Right hindlimb (tissue), 1 donor: ENCODE measurements at regions not wholly inside any gene's neighbourhood (a gene's known extent, or its start where the extent isn't known, plus 50 kb on each side); places are given as distances from the start of the nearest gene placed in this dataset.
A peak's percentile ranks its signal among the peaks of the same experiment; 100 is the strongest.

ENCODE experiments used
- DNase-seq: peaks from one replicate; pipeline ENCODE4 v3.0.0-alpha.2; 2018

DNA sequence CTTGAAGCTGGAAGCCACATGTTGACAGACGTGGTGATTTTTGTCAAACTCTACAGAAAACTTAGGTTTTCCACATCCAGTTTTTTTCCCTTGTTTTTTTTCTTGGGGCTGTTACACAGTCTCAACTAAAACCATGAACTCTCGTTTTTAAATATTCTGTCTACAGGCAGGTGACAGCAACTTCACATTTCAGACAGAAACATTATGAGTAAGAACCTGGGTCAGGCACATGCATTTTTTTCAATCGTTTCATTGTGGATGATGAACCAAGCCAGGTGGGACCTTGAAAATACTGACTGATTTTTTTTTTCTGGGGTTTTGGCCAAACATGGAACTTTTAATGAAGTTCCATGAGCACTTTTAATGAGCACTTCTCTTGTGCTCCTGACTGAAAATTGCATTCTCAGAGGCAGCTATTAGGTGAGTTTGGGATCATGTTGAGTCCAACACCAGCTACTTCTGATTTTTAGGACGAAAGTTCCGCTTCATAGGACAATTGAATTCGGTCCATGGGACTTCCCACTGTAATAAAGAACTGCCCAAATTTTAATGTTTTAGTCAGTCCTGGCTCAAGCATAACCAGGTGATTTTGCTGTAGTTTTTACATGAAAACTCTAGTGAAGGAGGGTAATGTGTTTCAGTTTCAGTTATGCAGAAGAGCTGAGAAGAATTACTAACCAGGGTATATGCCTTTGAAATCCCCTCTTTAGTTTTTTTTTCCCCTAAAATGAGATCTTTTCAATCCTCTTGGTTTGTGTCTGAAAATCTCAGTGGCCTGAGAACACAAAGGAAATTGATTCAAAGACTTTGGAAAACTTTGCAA is 93.2 kb upstream of the ADAMTS16 start:
- no peak for DNase-seq

DNA sequence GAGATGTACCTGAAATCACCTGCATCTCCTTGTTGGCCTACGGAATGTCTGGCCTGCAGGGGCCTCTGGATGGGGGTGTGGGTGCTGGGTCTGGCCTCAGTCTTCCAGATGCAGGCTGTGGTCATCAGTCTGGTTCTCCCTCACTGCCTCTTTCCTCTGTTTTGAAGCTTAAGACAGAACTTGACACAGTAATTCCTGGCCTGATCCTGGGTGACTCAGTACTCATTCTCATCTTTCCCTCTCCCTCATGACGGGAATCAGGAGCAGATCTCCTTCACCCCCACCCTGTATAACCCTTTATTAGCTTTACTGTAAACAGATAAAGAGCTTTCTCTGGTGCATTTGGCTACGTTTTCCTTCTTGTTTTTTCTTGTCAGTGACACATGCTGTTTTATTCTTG is 89.3 kb upstream of the ADAMTS16 start:
- DNase-seq = no peak

DNA sequence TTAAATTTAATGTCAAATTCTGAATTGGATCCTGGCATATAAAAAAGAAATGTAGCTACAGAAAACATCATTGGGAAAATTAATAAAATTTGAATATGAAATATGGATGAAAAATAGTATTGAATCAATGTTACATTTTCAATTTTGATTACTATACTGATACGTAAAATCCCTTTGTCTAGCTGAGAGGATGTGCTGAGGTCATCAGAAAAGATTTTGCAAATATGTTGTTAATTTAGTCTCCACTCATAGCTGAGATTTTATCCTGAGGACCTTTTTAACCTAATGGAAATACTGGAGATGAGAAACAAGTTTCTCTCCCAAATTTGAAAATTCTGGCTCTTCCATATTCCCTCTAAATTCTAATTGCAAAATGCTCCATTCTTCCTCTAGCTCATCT is 84.4 kb upstream of the ADAMTS16 start:
- no peak for DNase-seq

DNA sequence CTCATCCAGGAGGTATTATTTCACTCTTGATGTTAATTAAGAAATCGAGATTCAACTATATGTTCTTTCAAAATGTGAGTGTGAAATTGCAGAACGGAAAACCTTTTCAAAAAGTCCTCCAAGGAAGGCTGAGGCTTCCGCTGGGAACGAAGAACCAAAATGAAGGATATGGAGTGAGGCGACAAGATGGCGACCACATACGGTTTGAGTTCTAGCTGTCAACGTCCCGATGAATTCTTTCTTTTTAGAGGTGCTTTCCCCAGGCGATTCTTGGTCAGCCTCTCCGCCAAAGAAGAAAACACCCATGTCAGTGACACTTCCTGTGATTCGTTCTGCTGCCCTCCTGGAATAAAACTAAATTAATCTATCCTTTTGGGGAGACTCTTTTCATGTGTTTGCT is 78.3 kb upstream of the ADAMTS16 start:
- no peak for DNase-seq

DNA sequence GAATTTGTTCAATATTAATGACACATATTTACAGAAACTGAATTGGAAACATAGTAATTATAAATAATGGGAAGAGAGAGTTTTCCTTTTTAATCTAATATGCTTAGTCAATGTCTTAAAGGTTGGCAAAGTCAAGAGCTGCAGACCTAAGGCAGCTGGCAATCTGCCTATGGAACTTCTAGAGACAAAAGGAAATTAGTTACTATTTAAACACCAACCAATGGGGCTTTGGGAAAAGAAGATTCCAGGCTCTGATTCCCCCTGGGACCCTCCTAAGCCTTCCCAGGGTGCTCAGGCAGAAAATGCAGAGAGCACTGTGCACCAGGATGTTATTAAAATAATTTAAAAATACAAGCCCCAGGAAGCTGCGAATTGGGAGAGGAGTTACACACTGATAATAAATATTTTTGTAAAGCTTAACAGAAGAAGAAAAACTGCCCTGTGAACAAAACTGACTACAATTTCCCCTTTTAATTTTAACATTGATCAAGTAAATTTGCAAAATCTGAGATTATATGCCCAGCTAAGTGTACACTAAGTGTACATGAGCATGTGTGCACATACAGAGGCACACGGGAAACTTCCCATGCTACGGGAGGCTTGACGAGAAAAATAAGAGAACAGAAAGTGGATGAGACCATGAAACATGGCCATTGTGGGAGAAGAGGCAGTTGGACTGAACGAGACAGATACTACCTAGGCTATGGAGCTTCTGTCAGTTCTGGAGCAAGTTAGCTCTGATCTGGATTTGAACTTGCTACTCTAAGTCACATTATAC is 77.4 kb upstream of the ADAMTS16 start:
- DNase-seq = no peak

DNA sequence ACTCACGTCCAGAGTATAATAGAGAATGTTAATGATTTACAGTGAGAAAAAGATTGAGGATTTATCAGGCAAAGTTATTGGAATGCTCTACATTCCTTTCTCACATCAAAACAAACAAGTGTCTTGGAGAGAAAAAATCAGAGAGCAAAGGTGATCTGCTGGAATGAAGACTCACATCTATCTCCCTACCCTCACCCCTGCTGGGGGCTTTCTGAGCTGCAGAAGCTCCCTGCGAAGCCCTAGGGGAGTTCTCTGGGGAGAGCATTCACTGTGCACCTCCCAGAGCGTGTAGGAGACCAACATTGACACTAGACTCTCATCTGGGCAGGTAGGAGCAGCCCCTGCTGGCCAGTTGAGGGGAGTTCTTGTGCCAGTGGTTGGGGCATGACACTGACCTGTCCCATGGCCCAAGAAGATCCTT is 76.6 kb upstream of the ADAMTS16 start:
- no peak for DNase-seq

DNA sequence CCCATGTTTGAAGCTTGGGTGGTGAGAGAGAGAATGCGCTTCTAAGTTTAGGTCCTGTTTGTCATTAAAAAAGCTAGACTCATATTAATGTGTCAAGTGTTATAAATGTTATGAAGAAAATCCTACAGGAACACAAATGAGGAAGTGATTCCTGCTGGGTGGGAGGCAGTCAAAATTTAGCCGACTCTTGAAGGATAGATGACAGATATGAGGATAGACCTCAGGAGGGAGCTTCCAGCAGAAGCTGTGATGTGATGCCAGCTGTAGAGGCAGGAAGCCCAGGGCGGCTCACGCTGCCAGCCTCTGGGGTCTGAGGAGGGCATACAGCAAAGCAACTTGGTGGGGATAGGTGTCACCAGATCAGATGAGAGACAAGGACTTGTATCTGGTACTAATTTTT is 74.7 kb upstream of the ADAMTS16 start:
- no peak for DNase-seq

DNA sequence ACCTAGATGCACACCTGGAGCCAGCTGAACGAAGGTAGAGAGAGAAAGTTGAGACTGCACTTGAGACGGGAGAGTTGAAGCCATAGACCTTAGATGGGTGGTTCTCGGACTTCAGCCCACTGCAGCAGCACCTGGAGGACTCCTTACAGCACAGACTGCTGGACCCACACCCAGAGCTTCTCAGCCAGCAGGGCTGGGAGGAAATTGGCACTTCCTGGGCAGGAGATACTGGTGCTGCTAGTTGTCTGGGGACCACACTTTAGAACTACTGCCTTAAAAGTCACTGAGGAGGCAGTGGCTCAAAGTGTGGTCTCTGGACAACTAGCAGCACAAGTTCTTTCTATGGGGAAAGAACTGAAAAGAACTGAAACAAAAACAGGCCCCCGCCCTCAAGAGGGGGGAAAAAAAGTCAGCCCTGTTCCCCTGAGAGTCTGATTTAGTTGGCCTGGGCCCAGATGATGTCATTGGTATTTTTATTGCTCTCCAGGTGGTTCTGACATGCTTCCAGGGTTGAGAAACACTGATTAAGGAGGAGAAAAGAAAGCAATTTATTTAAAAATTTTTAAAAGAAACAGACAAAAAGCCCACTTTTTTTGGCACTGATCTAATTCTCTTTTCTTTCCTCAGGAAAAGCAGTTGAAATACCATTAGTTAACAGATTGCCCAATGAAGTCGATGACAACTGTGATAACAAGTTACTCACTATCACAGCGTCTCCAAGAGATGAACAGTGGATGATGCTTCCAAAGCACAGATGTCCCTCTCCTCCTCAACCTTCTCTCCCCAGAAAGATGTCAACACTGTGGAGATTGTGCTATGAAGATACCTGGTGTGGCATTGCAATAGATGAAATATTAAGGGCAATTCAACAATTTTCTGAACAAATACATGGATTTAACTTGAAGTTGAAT is 73.6 kb upstream of the ADAMTS16 start:
- DNase-seq = no peak

DNA sequence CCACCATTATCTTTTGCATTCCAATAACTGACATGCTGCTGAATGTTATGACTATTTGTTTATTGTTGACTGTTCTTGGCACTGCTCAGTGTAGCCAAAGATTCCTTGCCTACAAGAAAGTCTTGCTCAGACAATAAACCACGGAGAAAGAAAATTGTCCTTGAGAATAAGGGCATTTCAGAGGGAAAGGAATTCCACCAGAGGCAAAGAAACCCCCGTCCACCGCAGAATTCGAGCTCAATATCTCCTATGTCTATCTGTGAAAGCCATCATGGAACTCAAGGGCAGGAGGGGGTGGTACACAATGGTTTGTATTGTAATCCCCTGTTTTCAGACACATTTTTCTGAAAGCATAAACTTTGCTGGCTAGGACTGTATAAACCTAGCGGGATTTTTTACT is 70.3 kb upstream of the ADAMTS16 start:
- no peak for DNase-seq

DNA sequence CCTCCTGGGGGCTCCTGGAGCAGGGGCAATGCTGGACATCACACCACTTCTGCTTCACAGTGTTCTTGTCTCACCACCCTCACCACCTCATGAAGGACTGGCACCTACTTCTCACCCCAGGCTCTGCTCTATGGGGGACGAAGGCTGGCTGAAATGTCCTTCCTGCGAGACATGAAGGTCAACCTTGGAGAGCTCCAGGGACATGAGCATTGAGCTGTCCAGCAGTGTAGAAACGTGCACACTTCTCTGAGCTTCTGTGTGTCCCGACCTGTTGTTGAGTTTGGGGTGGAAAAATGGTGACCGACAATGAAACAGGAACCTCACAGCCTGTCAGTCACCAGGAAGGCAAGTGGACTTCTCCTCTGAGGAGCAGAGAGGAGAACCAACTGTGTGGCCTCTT is 68.6 kb upstream of the ADAMTS16 start:
- DNase-seq = no peak

DNA sequence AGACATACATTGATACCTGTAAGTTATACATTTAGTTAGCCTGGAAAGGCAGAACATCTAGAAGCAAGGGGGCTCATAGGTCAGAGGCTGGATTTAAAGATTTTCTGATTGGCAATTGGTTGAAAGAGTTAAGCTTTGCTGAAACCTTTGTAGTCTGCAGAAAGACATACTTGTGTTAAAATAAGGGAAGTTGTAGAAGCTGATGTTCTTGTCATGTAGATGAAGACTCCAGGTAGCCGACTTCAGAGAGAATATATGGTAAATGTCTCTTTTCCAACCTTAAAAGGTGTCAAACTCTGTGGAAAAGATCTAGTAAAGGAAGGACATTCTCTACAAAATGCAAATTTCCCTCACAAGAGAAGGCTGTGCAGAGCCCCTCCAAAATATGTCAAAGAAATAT is 62.9 kb upstream of the ADAMTS16 start:
- no peak for DNase-seq

DNA sequence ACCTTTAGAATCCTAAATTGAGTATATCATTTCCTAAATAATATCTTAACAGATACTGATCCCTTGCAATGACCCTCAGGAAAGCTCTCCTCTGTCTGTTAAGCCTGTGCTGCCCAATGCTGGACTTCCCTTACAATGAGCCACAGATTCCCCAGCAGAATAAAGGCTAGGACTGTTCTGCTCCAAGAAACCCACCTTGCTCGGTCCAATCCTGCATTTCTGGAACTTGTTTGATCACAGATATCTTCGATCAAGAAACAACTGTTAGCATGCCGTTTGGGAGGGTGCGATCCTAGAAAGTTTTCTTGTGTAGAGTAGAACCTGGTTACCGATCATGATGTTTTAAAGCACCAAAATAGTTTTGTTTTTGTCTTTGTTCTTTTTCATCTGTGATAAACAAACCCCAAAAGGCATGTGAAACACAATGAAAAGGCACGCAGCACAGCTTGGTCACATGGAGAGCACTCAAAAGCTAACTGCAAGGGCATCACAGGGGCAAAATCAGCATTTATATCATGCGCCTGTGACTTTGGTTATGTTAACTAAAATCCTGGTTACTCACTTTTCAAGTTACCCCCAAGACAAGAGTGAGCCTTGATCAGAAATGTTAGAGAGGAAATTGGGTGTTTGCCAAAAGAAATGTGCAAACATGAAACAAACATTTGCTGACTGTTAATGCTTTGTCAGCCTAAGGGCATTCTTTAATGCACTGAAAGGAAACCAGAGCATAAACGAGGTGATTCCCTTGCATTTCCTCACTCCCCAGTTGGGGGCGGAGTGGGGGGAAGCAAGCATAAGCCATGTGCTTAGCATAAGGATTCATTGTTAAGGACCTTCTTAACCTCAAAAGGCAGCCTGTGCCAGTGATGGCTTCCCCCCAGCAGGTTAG is 61.9 kb upstream of the ADAMTS16 start:
- no peak for DNase-seq

DNA sequence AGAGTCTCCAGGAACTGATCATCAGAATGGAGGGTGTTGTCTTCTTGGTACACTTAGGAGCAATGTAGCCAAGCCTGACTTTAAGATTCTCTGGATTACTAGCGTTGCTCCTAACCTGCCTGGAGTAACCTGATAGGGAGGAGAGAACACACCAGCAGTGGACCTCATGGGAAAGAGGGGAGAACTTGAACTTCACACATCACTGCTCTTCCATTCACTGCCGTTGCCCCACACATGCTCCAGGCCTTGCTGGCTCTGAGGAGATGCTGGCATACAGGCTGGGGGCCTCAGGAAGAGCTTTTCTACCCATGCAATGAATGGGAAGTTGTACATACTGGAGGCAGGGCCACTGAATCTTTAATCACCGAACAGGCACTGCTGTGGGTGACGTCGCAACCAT is 60.3 kb upstream of the ADAMTS16 start:
- no peak for DNase-seq

DNA sequence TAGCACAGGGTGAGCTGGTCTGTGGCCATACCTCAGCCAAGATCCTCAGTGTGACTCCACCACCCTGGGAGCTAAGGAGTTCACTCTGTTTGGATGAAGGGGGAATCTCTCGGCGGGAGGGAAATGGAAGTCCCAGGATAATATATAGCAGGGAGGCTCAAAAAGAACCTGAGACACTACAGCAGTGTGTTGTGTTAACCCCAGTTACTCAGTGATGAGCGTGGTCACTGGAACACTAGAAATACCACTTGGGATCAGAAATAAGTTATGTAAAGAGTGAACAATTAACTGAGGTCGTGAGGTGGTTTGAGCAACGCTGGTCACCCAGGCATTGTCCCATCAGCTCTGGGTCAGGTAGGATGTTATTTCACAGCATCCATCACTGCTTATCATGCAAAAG is 59.3 kb upstream of the ADAMTS16 start:
- no peak for DNase-seq

DNA sequence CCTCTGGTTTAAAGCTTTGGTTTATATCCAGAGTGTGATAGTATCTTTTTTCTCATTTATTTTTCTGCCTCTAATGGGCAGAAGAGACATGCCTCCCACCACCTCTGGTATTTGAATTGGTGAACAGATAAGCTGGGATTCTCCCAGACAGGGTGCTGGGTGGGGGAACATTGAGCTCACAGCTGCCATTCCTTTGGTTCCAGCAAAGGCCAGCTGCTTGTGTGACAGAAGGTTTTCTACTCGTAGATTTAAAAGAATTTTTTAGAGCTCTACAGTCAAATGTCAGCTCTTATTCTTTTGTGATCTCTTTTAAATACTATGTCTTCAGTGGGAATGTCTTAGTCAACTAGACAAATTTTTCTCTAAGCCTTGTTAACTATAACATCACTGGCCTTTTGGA is 54.7 kb upstream of the ADAMTS16 start:
- DNase-seq = peak; percentile 34

DNA sequence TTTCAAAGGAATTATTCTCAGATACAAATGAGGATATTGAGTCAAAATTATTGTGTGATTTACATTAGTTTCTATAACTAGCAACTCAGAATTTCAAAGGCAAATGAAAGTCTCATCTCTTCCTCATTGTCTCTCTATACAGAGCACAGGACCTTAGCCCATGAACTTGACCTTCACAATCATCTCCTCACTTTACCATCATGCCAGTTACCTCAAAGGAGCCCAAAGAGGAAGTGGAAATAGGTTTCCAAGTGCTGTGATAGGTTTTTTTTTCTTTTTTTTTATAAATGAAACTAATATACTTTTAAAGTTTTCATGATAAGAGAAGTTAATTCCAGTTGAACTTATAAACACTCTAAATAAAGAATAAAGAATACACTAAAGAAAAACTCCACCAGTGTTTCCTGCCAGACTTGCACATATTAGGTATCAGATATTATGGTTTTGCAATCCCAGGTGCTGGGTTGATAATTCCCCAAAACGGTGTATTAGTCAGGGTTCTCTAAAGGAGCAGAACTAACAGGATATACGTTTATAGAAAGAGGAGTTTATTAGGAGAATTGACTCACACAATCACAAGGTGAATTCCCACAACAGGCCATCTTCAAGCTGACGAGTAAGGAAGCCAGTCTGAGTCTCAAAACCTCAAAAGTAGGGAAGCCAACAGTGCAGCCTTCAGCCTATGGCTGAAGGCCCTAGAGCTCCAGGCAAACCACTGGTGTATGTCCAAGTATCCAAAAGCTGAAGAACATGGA is 50.1 kb upstream of the ADAMTS16 start:
- no peak for DNase-seq
